ENCODE measurements at regions not wholly inside any gene's neighbourhood (a gene's known extent, or its start where the extent isn't known, plus 50 kb on each side); places are given as distances from the start of the nearest gene placed in this dataset.

- DNase-seq: no peak
Measured at GRCh38 chr5:155430192-155430591, 416.6 kb downstream of the KIF4B start.

DNA sequence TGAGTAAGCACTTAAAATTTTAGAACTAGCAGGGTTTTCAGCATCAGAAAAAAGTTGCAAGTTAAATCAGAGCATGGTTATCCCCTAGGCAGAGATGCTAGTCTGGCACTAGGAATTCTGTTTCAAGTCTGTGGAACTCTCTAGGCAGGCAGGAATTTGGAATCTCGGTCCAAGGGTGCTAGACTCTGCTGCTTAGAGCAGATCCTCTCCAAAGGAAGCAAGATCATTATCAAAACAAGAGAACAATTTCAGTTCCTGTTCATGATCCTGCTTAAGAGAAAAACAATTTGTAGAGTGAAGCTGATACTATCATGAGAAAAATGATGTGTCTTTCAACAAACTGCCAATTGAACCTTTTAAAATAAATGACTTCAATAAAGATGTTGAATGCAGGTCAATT is 420.7 kb downstream of the KIF4B start:
- no peak for DNase-seq

DNA sequence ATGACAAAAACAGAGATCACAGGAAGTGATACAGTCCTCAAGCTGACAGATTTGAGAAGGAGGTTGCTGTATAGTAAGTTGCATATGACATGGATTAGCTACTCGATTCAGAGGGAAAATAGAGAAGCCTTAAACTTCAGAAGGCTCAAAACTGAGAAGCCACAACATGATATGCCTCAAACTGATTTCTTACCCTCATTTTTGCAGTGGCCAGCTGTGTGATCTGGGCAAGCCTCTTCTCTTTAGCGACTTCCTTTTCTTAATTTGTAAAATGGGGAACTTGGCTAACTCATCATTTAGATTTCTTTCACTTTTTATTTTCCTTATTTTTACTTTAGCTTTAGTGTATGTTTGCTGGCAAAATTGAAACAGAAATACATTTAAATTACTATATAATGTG is 421.1 kb downstream of the KIF4B start:
- no peak for DNase-seq

DNA sequence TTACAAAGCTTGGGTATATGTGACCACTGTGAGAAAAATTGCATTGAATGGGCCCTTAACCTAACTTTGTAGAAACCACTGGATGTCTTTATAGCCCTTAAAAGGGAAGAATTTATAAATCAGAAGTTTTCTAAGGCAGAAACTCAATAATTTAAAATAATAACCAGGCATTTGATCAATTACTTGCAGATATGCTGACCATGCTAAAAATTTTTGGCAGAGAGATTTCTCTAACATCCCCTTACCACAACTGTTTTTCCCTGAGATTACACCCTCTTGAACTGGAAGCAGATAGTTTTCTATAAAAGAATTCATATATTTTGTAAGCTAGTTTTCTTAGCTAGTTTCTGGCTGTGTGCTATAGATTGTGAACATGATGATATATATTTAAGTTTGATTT is 428.3 kb downstream of the KIF4B start:
- no peak for DNase-seq

- DNase-seq: no peak
Measured at GRCh38 chr5:155451106-155451505, 437.6 kb downstream of the KIF4B start.

DNA sequence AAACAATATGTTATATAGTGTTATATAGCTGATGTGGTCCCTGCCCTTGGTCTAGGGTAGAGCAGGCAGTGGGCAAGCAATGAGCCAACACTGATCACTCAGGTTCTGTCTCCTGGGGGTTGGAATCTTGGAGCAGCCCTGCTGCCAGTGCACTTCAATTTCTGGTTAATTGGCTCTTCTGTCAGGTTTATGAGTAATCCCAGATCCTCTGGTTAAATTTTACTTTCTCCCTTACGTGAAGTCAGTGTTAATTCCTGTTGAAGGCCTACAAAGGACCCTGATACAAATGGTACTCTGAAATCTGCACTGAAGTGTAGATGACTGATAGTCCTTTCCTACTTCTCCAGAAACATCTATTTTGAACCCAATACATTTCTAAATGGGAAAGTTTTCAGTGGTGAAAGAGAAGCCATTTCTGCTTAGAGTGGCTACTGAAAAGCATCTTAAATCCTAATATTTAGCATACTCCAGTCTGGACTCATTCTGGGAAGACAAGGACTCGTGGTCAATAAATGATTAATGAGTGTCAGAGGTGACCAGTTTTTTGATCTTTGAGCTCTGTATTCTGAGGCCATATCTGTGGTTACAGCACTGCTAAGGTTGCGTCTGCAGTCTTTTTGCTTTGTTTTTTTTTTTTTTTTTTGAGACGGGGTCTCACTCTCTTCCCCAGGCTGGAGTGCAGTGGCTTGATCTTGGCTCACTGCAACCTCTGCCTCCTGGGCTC is 442.4 kb downstream of the KIF4B start:
- DNase-seq: no peak

DNA sequence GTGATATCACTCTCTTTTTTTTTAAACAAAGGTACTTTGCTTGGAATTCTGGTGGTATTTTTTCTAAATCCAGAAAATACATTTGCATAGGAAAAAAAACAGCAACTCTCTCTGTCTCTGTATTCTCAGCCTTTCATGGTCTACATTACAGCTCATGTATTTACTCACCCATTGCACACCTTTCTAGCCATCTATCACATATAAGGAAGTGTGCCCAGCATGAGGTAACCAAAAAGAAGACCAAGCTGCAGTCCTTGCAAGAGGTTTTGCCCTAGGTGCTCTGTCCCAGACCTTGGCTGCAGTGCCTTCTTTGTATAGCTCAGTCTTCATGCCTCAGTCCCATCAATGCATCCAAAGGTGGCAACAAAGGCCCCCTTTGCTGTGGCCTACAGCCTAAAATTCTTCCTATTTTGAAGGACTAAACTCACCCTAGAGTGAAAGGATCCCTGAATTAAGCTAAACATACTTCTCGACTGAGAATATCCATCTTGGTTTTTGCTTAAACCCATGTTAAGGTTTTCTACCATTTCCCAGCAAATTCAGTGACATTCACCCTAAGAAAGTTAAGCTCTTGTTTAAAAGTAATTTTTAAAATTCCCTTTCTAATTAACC is 446.4 kb downstream of the KIF4B start:
- DNase-seq: no peak

DNA sequence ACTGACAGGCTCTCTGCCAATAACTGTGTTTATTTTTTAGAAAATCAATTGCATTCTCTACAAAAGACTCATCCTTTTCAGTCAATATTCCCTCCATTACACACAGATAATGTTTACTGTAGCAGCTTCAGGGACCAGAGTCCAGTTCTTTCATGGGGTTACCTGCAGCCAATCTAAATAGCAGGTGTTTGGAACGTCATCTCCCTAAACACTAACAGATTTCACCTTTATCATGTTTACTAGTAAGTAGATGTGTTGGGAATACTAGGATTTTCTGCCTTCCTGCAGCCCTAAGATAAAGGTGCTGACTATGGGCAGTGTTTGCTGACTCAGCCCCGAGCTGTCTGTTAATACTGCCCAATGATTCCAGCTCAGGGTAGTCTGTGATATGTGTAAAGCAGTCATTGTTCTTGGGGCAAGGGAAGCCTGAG is 447.0 kb downstream of the KIF4B start:
- no peak for DNase-seq

- DNase-seq: no peak
Measured at GRCh38 chr5:155461304-155461703, 447.7 kb downstream of the KIF4B start.

GRCh38 chr5:155466851-155467250 is 453.3 kb downstream of the KIF4B start:
- DNase-seq: no peak

DNA sequence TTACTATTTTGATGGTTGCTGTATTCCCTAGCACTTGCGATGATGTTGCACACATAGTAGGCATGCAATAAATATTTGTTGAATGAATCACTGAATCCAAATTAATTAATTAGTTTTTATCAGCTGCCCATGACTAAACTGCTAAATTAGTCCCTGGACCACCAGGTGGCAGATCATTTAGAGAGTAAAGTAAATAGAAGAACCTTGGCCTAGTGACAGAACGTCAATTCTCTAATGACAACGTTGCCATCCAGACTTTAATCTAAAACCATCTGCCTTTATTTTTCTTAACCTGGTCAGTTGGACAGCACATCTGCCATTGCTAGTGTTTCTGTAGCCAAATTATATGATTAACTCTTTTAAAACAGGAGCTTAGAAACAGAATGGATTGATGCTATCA is 457.5 kb downstream of the KIF4B start:
- DNase-seq: no peak

GRCh38 chr5:155472780-155473179 is 459.2 kb downstream of the KIF4B start:
- no peak for DNase-seq

- DNase-seq: no peak
Measured at GRCh38 chr5:155475318-155475717, 461.8 kb downstream of the KIF4B start.

DNA sequence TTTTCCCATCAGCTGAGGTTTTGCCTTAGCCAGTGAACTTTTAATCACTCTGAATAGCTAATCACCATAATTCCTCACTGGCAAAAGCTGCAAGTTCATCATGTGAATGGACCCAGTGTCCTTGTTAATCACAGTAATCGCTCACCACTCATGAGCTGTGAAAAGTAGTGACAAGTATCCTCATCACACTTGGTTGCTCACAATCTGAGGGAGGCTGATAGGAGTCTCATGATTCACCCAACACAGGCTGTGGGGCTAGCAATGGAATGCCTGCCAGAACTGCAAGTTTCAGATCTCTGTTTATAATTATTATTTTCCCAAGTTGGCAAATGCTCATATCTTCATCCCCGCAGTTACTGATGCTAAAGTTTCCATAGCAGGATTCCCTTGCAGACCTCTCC is 467.2 kb downstream of the KIF4B start:
- DNase-seq: no peak

GRCh38 chr5:155481182-155481581 is 467.6 kb downstream of the KIF4B start:
- DNase-seq: no peak

GRCh38 chr5:155482428-155482827 is 468.9 kb downstream of the KIF4B start:
- DNase-seq: no peak

GRCh38 chr5:155485386-155485785 is 471.8 kb downstream of the KIF4B start:
- no peak for DNase-seq

DNA sequence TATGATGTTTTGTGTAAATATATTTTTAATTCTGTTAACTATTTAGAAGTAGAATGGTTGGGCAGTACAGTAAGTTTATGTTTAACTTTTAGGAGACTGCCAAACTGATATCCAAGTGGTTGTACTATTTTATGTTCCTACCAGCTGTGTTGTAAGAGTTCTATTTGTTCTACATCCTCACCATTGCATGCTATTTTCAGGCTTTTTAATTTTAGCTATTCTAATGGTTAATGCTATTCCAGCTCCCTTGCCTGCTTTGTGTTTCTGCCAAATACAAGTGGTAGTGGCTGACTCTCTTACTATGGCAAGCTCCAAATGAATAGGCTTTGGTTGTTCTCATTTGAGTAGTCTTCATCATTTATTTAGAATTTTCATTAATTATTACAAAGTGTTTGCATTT is 476.4 kb downstream of the KIF4B start:
- no peak for DNase-seq

DNA sequence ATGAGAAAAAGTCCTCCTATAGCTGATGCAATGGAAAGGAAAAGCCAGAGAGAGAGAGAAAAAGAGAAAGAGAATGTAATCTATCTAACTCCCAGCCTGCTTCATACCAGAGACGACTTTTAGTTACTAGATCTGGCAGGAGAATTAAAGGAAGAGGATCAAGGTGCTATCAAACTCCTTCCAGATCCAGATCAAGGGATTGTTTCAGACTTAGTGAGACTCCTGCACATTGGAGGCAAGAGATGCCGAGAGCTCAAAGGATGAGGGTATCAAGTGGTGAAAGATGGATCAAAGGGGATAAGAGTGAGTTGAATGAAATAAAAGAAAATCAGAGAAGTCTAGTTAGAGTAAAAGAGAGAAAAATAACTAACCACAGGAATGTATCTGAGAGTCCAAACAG is 478.6 kb downstream of the KIF4B start:
- DNase-seq: no peak

- DNase-seq: no peak
Measured at GRCh38 chr5:155504606-155505005, 491.1 kb downstream of the KIF4B start.

DNA sequence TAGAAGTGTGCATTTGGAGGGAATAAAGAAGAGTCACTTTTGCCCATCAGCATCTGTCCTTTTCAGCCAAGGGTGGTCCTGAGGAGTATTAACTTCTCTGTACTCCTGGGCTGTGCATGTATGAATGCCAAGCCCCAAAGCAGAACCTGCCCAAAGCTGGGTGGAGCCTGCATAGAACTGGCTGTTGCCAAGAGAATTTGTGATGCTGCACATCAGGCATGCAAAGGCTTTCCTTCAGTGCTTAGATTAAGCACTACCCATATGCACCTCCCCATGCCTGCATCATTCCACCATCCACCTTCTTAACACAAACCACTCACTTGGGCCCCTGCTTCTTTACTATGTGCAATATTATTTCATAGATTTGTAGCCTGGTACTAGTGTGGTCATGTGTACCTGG is 493.8 kb downstream of the KIF4B start:
- DNase-seq: no peak

DNA sequence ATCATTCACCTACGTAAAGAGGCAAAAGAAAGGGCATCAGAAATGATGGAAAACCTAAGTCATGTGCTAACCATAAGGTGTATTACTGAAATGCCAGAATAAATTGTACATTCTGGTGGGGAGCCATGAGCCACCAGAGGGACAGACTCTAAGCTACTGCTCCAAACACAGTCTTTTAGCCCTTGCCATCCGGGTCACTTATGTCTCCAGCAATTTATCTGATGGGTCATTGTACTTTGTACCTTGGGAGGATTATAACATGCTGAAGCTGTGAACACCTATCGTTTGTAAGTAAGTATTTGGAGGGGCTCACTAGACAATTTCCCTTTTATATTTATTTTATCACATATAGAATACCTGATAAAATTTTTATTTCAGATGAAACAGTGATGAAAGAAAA is 495.1 kb downstream of the KIF4B start:
- DNase-seq: no peak

GRCh38 chr5:155512329-155512728 is 498.8 kb downstream of the KIF4B start:
- DNase-seq: no peak

GRCh38 chr5:155514105-155514563 is 500.6 kb downstream of the KIF4B start:
- DNase-seq: no peak

DNA sequence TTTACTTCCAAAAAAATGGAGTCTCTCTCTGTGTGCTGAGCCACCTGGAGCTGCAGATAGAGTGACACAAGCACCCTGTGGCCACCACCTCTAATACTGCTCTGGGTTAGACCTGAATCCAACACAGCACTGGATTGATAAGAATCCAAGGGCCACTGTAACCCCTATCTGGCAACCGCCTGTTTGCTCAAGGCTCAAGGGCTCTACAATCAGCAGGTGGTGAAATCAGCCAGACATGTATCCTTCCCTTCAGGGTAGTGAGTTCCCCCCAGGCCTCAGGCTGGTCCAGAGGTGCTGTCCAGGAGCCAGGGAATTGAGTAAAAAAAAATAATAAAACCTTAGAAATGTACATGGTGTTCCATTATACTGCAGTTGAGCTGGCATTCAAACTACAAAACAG is 509.0 kb downstream of the KIF4B start:
- no peak for DNase-seq
